ENCODE measurements at regions not wholly inside any gene's neighbourhood (a gene's known extent, or its start where the extent isn't known, plus 50 kb on each side); places are given as distances from the start of the nearest gene placed in this dataset.
A peak's percentile ranks its signal among the peaks of the same experiment; 100 is the strongest.

- DNase-seq, result no peak
Measured at GRCh38 chr20:39651645-39652325, 689.6 kb downstream of the DHX35 start.

GRCh38 chr20:39646874-39647413, 684.8 kb downstream of the DHX35 start:
- no peak for DNase-seq

DNA sequence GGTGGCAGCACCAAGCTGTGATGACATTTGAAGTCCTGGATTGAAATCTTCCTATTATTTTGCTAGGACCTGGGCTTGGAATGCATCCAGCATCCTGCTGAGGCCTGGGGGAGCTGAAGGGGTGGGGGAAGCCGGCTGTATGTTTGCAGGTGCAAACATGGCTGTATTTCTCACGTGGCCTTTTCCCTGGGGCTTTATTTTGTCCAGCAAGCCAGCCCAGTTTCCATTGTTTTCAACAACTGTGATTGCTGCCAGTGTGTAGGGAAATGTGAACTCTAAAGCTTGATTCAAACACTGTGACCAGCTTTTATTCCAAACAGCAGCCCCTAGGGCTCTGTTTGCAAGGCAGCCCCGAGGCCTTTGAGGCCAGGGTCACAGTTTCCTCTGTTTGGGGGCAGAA, 683.0 kb downstream of the DHX35 start:
- DNase-seq, result no peak

GRCh38 chr20:39643292-39643691, 681.1 kb downstream of the DHX35 start:
- no peak for DNase-seq

DNA sequence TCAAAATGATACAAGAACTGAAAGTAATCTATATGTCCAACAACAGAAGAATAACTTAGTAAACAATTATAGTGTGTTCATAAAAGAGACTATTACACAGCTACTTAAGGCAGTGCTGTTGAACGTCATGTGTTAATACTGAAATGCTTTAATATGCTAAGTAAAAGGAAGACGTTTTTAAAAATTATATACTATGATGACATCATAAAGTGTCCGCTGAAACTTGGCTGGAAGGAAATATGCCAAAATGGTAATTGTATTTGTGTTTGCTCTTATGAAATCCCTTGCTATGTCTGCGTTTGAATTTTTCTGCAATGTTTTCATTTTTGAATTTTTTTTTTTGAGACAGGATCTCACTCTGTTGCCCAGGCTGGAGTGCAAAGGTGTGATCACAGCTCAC, 679.3 kb downstream of the DHX35 start:
- DNase-seq, result no peak

GRCh38 chr20:39640147-39640546, 678.0 kb downstream of the DHX35 start:
- no peak for DNase-seq

DNA sequence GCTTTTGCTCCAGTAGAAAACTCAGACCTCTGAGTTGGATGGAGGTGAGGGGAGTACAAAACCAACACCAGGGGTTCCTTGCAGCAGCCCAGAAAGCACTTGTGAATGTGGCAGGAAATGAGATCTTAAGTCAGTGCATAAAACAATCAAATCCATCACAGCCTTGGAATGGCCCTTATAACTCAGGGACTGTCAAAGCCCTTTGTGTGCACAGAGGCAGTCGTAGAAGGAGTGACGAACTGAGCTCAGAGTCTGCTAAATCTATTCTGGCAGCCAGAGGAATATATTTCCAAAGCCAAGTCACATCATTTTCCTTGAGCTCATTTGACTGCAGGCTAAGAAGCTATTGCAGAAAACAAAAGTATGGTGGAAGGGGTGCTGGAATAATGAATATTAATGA, 676.6 kb downstream of the DHX35 start:
- DNase-seq, result no peak

GRCh38 chr20:39633689-39634088, 671.5 kb downstream of the DHX35 start:
- no peak for DNase-seq

DNA sequence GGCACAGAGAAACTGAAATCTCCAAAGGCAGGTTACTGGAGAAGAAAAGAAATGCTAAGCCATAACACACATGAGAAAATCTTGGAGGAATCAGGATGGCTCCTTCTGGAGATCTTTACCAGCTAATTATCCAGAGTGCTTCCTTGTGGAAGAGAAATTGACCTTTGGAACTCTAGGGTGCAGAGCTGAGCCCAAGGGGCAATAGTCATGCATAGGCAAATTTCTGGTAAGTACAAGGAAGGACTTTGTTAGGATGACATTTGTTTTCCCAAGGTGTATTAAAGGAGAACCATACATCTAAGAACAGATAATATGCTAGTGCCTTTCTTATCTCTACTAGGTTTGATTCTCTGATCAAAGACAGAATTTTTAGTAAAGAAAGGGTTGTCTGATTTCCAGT, 670.6 kb downstream of the DHX35 start:
- DNase-seq, result no peak

DNA sequence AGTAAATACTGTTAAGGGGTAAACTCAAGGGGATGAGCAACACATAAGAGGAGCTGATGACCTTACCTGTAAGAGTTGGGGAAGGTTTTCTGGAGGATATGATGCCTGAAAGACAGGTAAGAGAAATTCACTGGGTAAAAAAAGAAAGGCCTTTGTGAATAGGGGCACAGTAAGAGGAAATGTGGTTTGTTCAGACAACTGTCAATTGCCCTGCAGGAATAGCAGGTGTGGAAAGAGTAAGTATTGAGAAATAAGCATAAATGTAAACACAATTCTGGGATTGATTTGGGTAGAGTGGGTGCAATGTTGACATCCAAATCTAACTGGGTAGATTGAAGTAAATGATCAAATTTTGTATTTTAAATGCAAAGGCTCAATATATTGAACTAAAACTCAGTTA, 670.0 kb downstream of the DHX35 start:
- no peak for DNase-seq

GRCh38 chr20:39631557-39631956, 669.4 kb downstream of the DHX35 start:
- DNase-seq, result no peak

GRCh38 chr20:39630215-39630908, 668.2 kb downstream of the DHX35 start:
- DNase-seq, result no peak

GRCh38 chr20:39627765-39628164, 665.6 kb downstream of the DHX35 start:
- no peak for DNase-seq

GRCh38 chr20:39624316-39624715, 662.2 kb downstream of the DHX35 start:
- DNase-seq, result no peak

DNA sequence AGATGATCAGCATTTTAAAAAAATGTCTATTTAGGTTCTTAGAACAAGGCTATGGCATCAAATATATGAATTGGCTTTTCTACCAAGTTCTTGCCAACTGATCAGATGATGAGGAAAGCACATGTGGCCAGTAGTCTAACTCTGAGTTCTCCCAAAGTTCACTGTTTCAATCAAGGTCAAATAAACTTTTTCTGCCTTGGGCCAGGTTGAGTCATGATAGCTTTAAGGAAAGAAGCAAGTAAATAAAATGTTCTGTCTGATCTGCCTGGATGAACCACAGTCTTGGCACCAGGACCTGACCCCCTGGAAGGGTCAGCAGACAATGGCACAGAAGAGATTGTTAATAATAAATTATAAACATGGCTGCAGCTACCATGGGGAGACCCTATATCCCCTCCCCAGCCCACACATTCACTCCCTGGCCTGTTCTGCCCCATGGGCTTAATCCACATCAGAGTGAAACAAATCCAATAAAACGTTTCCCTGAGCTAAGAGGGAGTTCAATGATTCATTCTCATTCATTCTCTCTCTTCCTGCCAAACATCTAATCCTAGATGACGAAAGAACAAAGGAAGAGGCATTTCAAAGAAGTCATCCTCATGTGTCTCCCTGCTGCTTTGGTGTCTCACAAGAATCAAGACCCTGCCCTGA, 661.6 kb downstream of the DHX35 start:
- no peak for DNase-seq

- no peak for DNase-seq
Measured at GRCh38 chr20:39619271-39619785, 657.2 kb downstream of the DHX35 start.

DNA sequence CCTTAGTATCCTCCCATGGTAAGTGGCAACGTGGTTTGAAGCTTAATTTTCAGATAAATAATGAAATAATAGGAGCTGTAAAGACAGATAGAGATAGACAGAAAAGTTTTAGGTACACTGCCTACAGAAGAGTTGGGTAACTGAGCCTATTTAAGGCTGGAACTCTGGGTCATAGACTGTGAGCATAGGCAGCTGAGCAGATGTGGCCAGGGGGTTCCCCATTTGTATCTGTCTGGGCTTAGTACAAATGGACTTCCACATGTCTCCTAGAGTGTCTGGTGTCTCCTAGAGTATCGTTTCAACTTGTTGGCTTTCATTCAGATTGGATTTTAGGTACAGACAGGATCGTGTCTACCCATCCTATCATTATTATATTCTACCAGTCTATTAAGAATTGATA, 649.8 kb downstream of the DHX35 start:
- no peak for DNase-seq

DNA sequence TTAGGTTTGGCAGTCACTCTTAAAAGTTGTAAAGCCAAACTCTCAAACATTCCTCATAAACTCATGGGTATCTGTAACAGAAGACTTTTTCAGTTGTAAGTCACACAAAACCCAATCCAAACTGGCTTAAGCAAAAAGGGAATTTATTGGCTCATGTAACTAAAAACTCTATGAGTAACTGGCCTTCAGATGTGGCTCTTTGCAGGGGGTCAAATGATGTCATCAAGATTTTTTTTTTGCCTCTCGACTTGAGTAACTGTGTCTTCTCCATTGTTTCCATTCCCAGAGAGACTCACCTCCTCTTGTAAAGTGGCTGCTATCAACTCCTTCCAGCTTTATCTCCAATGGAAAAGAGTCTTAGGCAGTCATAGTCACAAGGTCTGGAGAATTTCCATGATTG, 645.0 kb downstream of the DHX35 start:
- DNase-seq, result no peak

DNA sequence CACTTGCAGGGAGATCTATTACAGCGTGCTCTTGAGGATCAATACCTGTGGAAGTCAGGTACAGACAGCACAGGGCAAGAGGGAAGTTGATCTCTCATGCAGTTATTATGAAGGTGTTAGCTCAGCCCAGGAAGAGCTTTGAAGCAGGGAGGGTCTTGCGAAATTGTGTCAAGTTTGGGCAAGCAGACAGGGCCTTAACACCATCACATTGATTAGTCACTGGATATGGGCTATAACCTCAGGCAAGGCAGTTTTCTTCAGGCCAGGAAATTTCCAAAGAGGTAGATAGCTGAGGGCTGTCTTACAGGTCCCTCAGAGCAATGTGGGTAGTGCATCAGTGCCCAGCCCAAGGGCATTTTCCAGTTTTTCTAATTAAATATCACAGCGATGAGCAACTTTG, 643.8 kb downstream of the DHX35 start:
- no peak for DNase-seq

GRCh38 chr20:39605361-39605760, 643.2 kb downstream of the DHX35 start:
- no peak for DNase-seq

GRCh38 chr20:39603219-39603618, 641.1 kb downstream of the DHX35 start:
- peak in 3 of 58 donors; percentile 0 to 7 (median 1) for DNase-seq

DNA sequence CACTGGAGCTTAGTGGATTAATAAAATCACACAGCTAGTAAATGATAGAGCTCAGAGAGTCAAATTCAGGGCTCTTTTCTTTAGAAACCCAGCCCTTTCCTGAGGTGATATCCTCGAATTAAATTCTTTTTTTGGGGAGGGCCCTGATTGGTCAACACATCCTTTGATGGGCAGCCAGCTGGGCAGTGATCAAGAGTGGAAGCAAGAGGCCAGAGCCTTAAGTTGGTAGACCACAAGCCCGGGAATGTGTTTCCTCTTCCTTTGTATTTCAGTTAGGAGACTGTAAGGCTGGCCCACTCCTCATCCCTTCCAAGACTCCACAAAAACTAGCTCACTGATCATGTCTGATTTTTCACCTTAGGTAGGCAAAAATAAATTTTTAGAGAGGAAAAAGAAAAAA, 640.5 kb downstream of the DHX35 start:
- no peak for DNase-seq
